ENCODE measurements at regions not wholly inside any gene's neighbourhood (a gene's known extent, or its start where the extent isn't known, plus 50 kb on each side); places are given as distances from the start of the nearest gene placed in this dataset.

GRCh38 chr1:79903321-79903720 is 896.8 kb upstream of the ADGRL4 start:
- TF ChIP-seq CTCF (IDR thresholded peaks at IDR 0.05) (no peak), ZFX (IDR thresholded peaks at IDR 0.05; ENCODE audit: borderline replicate concordance) (no peak)
